ENCODE measurements at regions not wholly inside any gene's neighbourhood (a gene's known extent, or its start where the extent isn't known, plus 50 kb on each side); places are given as distances from the start of the nearest gene placed in this dataset.

GRCh38 chr1:199646761-199647160 lies 380.7 kb upstream of the NR5A2 start:
- no peak for TF ChIP-seq POLR2AphosphoS5 (IDR thresholded peaks at IDR 0.05; ENCODE audit: low read depth, low read length)
- TF ChIP-seq, protein P1, sequence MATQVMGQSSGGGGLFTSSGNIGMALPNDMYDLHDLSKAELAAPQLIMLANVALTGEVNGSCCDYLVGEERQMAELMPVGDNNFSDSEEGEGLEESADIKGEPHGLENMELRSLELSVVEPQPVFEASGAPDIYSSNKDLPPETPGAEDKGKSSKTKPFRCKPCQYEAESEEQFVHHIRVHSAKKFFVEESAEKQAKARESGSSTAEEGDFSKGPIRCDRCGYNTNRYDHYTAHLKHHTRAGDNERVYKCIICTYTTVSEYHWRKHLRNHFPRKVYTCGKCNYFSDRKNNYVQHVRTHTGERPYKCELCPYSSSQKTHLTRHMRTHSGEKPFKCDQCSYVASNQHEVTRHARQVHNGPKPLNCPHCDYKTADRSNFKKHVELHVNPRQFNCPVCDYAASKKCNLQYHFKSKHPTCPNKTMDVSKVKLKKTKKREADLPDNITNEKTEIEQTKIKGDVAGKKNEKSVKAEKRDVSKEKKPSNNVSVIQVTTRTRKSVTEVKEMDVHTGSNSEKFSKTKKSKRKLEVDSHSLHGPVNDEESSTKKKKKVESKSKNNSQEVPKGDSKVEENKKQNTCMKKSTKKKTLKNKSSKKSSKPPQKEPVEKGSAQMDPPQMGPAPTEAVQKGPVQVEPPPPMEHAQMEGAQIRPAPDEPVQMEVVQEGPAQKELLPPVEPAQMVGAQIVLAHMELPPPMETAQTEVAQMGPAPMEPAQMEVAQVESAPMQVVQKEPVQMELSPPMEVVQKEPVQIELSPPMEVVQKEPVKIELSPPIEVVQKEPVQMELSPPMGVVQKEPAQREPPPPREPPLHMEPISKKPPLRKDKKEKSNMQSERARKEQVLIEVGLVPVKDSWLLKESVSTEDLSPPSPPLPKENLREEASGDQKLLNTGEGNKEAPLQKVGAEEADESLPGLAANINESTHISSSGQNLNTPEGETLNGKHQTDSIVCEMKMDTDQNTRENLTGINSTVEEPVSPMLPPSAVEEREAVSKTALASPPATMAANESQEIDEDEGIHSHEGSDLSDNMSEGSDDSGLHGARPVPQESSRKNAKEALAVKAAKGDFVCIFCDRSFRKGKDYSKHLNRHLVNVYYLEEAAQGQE (IDR thresholded peaks at IDR 0.05; ENCODE audit: insufficient read depth in 1 of 2, low read depth in 2 of 2, low read length in 2 of 2): no peak
- no peak for TF ChIP-seq TAF1 (IDR thresholded peaks at IDR 0.05; ENCODE audit: borderline replicate concordance, insufficient read depth, low read length)

Data from PFSK-1 (cell line).